SW 1271 (cell line): ENCODE measurements at regions not wholly inside any gene's neighbourhood (a gene's known extent, or its start where the extent isn't known, plus 50 kb on each side); places are given as distances from the start of the nearest gene placed in this dataset.
"Not testable (repeated sequence)": the region's sequence is repeated elsewhere in the genome, so short reads cannot be mapped to it uniquely, and the experiment has no call there.

Experiments
- DNase-seq, 2 experiments: peaks; one replicate each; lab custom pipeline; 2025; lab: John Stamatoyannopoulos, UW

DNA sequence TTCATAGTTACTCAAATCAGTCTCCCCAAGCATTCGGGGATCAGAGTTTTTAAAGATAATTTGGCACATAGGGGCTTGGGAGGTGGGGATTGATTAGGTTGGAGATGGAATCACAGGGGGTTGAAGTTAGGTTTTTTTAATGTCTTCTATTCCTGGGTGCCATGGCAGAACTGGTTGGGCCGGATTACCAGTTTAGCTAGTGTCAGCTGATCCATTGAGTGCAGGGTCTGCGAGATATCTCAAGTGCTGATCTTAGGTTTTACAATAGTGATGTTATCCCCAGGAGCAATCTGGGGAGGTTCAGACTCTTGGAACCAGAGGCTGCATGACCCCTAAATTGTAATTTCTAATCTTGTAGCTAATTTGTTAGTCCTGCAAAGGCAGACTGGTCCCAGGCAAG lies 163.5 kb upstream of the ATP10A start:
- DNase-seq: not testable (repeated sequence)

DNA sequence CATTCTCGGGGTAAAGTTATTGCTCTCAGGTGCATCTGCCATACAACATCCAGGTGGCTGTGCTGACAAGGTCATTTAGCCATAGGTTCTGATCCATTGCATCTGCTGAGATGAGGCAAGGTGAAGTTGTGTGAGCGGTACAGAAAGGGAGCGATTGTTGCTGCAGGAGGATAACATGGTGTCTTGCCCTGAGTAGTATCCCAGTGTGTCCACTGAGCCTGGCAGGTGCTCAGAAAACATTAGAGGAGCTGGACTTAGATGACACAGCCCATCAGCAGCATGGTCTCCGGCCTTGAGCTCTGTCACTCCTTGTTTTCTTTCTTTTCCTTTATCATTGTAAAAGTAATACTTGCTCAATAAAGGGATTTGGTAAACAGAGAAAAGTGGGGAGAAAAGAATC lies 161.1 kb upstream of the ATP10A start:
- no peak for DNase-seq

DNA sequence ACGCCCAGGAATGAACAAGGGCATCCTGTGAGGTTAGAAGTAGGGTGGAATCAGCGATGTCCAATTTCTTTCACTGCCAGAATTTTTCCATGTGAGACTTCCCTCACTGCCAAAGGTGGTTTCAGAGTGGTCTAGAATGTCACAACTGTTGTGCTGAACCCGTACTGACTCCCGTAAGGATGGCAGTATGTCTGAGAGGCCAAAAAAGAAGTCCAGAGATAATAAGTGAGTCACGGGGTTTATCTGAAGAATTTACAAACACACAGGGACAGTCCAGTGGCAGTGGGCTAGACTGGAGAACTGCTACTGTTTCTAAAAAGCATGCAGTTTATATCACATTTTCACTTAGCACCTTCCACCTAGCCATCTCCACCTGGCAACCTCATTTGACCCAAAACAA lies 160.6 kb upstream of the ATP10A start:
- DNase-seq: no peak

DNA sequence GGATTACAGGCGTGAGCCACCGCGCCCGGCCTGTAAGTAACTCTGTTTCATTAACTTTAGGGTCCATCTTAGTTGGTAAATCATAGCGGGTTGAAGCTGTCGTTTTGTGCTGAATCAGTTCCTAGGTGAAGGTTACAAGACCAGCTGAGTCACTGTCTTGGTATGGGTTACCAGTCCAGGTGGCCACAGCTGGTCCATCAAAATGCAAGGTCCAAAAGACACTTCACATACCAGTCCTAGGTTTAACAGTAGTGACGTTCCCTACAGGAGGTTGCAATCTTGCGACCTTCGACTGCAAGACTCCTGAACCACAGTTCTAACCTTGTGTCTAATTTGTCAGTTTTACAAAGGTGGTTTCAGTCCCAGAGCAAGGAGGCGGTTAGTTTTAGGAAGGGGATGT lies 160.1 kb upstream of the ATP10A start:
- DNase-seq: no peak

- DNase-seq: no peak
These were observed 157.7 kb upstream of the ATP10A start for GRCh38 chr15:26020871-26021270.

DNA sequence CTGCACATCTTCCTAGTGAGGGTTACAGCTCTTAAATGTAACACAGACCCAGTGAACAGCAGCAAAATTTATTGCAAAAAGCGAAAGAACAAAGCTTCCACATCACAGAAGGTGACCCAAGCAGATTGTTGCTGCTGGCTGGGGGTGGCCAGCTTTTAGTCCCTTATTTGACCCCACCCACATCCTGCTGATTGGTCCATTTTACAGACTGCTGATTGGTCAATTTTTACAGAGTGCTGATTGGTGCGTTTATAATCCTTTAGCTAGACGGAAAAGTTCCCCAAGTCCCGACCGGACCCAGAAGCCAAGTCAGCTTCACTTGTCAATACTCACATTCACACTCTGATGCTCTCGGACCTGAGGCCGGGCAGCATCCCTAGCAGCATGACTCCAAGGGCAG lies 154.5 kb upstream of the ATP10A start:
- no peak for DNase-seq

GRCh38 chr15:26015516-26016075 lies 152.5 kb upstream of the ATP10A start:
- DNase-seq: no peak

GRCh38 chr15:26013981-26014380 lies 150.9 kb upstream of the ATP10A start:
- DNase-seq: no peak

DNA sequence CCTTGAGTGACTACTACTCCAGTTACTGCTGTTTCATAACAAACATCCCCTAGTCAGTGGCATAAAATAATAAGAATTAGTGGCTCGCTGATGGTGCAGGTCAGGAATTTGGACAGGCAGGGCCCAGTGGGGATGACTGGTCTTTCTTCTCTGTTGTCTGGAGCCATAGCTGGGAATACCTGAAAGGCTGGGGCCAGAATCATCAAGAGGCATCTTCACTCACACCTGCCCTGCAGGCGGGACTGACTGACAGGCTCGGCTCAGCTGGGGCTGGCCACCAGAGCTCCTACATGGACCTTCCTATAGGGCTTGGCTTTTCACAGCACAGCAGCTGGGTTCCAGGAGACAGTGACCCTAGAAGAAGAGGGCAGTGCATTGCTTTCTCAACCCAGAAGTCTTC lies 148.8 kb upstream of the ATP10A start:
- DNase-seq: no peak

DNA sequence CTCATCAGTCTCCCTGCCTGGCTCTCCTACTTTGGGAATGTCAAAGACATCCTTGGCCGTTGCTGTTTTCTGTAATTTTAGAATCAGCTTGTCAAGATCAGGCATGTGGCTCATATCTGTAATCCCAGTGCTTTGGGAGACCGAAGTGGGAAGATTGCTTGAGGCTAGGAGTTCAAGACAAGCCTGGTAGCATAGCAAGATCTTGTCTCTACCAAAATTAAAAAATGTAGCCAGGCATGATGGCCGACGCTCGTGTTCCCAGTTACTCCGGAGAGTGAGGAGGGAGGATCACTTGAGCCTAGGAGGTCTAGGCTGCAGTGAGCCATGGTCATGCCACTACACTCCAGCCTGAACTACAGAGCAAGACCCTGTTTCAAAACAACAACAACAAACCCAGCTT lies 144.0 kb upstream of the ATP10A start:
- no peak for DNase-seq

GRCh38 chr15:26001201-26001600 lies 138.1 kb upstream of the ATP10A start:
- no peak for DNase-seq

- DNase-seq: no peak
These were observed 130.4 kb upstream of the ATP10A start for GRCh38 chr15:25993506-25993905.

GRCh38 chr15:25990220-25990619 lies 127.1 kb upstream of the ATP10A start:
- DNase-seq: no peak

DNA sequence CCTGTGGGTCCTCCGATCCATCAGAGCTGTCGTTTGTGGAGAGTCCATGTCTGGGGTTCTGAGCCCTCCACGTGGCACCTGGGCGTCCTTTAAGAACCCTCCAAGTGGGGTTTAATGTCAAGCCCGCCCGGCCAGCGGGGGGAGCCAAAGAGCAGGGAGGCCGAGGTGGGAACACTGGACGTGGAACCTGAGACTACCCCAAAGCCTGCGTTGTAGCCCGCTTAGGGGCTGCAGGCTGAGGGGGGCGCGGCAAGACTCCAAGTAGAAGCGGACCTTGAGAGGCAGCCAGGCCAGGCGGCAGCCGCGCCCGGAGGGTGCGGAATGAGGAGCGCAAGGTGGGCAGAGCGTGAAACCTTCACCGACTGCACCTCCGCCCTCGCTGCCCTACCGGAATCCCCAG lies 126.2 kb upstream of the ATP10A start:
- DNase-seq: no peak

DNA sequence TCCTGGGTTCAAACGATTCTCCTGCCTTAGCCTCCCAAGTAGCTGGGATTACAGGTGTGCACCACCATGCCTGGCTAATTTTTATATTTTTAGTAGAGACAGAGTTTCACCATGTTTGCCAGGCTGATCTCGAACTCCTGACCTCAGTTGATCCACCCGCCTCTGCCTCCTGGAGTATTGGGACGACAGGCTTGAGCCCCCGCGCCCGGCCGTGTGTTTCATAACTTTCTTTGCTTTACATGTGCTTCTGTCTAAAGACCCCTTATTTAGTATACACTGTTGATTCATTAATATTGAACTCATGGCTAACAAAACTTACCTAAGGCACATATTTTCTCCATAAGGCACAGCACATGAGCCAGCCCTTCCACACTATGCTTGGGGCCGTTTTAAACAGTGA lies 125.6 kb upstream of the ATP10A start:
- not testable (repeated sequence) for DNase-seq

- no peak for DNase-seq
These were observed 124.5 kb upstream of the ATP10A start for GRCh38 chr15:25987638-25988037.

DNA sequence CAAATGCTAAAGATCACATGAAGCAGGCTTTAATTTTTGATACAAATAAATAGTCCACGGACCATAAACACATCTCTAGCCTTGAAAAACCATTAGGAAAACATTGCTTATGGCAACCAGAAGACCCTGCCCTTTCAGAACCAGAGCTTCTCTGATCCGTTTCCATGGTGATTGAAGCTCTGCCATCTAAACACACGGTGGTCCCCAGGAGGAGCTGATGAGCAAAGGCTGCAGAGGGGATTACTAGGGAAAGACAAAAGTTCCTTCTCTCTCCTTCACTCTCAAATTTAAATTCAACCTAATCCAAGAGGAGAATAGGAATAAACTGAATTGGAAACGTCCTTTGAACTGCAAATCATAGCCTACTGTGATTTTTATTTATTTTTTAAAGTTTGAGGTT lies 122.0 kb upstream of the ATP10A start:
- no peak for DNase-seq

DNA sequence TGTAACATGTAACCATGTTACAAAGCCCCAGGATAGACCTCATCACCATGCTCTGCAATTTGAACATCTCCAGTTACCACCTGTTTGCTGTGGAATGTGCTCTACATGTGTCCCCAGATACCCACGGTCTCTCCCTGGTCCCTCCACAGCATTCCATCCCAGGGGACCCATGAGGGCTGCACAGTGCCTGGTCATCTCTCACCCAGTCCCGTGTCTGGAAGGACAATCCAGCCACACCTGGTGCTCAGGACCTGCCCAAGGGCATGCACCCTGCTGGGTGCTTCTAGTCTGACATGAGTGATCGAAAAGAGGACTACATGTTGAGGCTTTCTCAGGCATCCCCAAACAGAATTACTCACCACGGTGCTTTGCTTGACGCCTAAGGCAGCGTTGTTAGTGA lies 119.6 kb upstream of the ATP10A start:
- DNase-seq: no peak

- DNase-seq: no peak
These were observed 118.0 kb upstream of the ATP10A start for GRCh38 chr15:25981114-25981513.

GRCh38 chr15:25972141-25972675 lies 109.1 kb upstream of the ATP10A start:
- DNase-seq: no peak

GRCh38 chr15:25971053-25971452 lies 107.9 kb upstream of the ATP10A start:
- no peak for DNase-seq

DNA sequence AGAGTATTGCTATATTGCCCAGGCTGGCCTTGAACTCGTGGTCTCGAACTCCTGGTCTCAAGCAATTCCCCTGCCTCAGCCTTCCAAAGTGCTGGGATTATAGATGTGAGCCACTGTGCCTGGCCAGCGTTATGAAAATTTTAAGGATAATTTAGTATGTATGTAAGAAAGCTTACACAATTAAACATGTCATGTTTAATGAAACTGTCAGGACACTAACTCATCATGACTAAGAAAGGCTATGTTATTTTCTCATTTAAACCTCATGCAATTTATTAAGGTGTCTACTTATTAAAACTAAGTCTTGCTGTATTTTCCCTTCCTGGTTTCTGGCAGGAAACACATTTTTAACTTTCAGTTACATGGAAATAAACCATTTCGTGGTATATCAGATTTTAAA lies 106.8 kb upstream of the ATP10A start:
- no peak for DNase-seq

- no peak for DNase-seq
These were observed 104.0 kb upstream of the ATP10A start for GRCh38 chr15:25967116-25967515.

GRCh38 chr15:25965326-25965725 lies 102.2 kb upstream of the ATP10A start:
- DNase-seq: no peak

GRCh38 chr15:25960273-25960672 lies 97.1 kb upstream of the ATP10A start:
- DNase-seq: no peak
